SK-N-SH (cell line): ENCODE measurements at regions not wholly inside any gene's neighbourhood (a gene's known extent, or its start where the extent isn't known, plus 50 kb on each side); places are given as distances from the start of the nearest gene placed in this dataset.

Source experiments
- CTCF ChIA-PET: fragments of 300-600, 350-600 bp; formaldehyde crosslinking; extraction: SDS; loops from one replicate; lab custom pipeline; 2021; lab: Yijun Ruan, JAX
- POLR2A ChIA-PET: fragments of 350-600 bp; sonication (Branson Sonifier 250); formaldehyde crosslinking; extraction: SDS; loops from one replicate; lab custom pipeline; 2020; ENCODE audit warnings: antibody characterized with exemption, inconsistent platforms; lab: Yijun Ruan, JAX
- DNase-seq: peaks from one replicate; pipeline ENCODE4 v3.0.0; 2012
- H2AFZ ChIP-seq: fragments of 200-600 bp; sonication (generic); 2 replicates; pipeline ENCODE4 v1.8.1; 2016; ENCODE audit warnings: antibody characterized with exemption, mild to moderate bottlenecking, low read depth
- H3F3A ChIP-seq: fragments of 200-600 bp; sonication (generic); replicated peaks from 2 replicates; pipeline ENCODE3; 2016; ENCODE audit warnings: antibody characterized with exemption, mild to moderate bottlenecking; ENCODE audit not compliant: insufficient read depth
- H3K27ac ChIP-seq, 2 experiments: fragments of 200-500 bp in 1 of 2; fragments of 200-600 bp in 1 of 2; sonication (Bioruptor generic) in 1 of 2; sonication (generic), shearing (Covaris generic) in 1 of 2; 2 replicates each; pipeline versions ENCODE4 v1.5.1 to v1.6.1; 2014 to 2016; ENCODE audit warnings: low read depth in 2 of 2, inconsistent platforms in 1 of 2, low read length in 1 of 2, mild to moderate bottlenecking in 1 of 2, mixed read lengths in 1 of 2
- H3K27me3 ChIP-seq: fragments of 200-600 bp; sonication (generic), shearing (Covaris generic); 2 replicates; pipeline ENCODE4 v1.6.1; 2016; ENCODE audit warnings: mixed run types; ENCODE audit not compliant: insufficient read depth
- H3K36me3 ChIP-seq, 2 experiments: fragments of 200-500 bp in 1 of 2; fragments of 200-600 bp in 1 of 2; sonication (Bioruptor generic) in 1 of 2; sonication (generic) in 1 of 2; replicated peaks in 1 of 2; 2 replicates each; pipeline versions ENCODE3 to v1.5.1; 2014 to 2016; ENCODE audit warnings: low read length in 1 of 2, mild to moderate bottlenecking in 1 of 2; ENCODE audit not compliant: insufficient read depth in 2 of 2, control insufficient read depth in 1 of 2
- H3K4me1 ChIP-seq, 2 experiments: fragments of 200-500 bp in 1 of 2; fragments of 200-600 bp in 1 of 2; sonication (Bioruptor generic) in 1 of 2; sonication (generic), shearing (Covaris generic) in 1 of 2; 2 replicates each; pipeline versions ENCODE4 v1.5.1 to v1.6.1; 2014 to 2016; ENCODE audit warnings: low read depth in 1 of 2, low read length in 1 of 2, mixed run types in 1 of 2; ENCODE audit not compliant: insufficient read depth in 2 of 2, control insufficient read depth in 1 of 2
- H3K4me2 ChIP-seq: fragments of 200-600 bp; sonication (generic), shearing (Covaris generic); 2 replicates; pipeline ENCODE4 v1.6.1; 2017; ENCODE audit warnings: mixed run types
- H3K4me3 ChIP-seq, 2 experiments: fragments of 200-500 bp in 1 of 2; fragments of 200-600 bp in 1 of 2; sonication (Bioruptor generic) in 1 of 2; sonication (generic), shearing (Covaris generic) in 1 of 2; 2 replicates each; pipeline versions ENCODE4 v1.5.1 to v1.8.1; 2014 to 2016; ENCODE audit warnings: low read depth in 2 of 2, inconsistent platforms in 1 of 2, low read length in 1 of 2, mild to moderate bottlenecking in 1 of 2, mixed read lengths in 1 of 2, moderate library complexity in 1 of 2
- H3K79me2 ChIP-seq: fragments of 200-600 bp; sonication (generic); 2 replicates; pipeline ENCODE4 v1.8.1; 2017; ENCODE audit warnings: mild to moderate bottlenecking; ENCODE audit not compliant: insufficient read depth
- H3K9ac ChIP-seq: fragments of 200-600 bp; sonication (generic); 2 replicates; pipeline ENCODE4 v1.6.1; 2017; ENCODE audit warnings: mixed run types
- H3K9me2 ChIP-seq: fragments of 200-600 bp; sonication (generic); 2 replicates; pipeline ENCODE4 v1.6.1; 2017; ENCODE audit warnings: mixed run types
- H3K9me3 ChIP-seq: fragments of 200-600 bp; sonication (generic); 2 replicates; pipeline ENCODE4 v1.6.1; 2017; ENCODE audit warnings: mixed run types, mild to moderate bottlenecking, moderate library complexity
- H4K20me1 ChIP-seq: fragments of 200-600 bp; sonication (generic); 2 replicates; pipeline ENCODE4 v1.6.1; 2017; ENCODE audit warnings: mild to moderate bottlenecking, mixed run types; ENCODE audit not compliant: insufficient read depth
- CTCF ChIP-seq: fragments of 200-600 bp; sonication (generic); IDR thresholded peaks from 2 replicates; pipeline ENCODE4 v1.6.1; 2017; ENCODE audit warnings: antibody characterized with exemption, mild to moderate bottlenecking, moderate library complexity
- FOSL2 ChIP-seq: IDR thresholded peaks from 2 replicates; pipeline ENCODE4 v1.4.0; 2012; ENCODE audit warnings: low read depth, mild to moderate bottlenecking, moderate library complexity, borderline replicate concordance
- JUND ChIP-seq: IDR thresholded peaks from 2 replicates; pipeline ENCODE4 v1.4.0; 2012
- MEF2A ChIP-seq: IDR thresholded peaks from 2 replicates; pipeline ENCODE4 v1.4.0; 2012; ENCODE audit warnings: low read depth, borderline replicate concordance
- MXI1 ChIP-seq: IDR thresholded peaks from 2 replicates; pipeline ENCODE4 v1.6.1; 2012; ENCODE audit warnings: mild to moderate bottlenecking, low read depth, low read length, improper control_type of control experiment
- REST ChIP-seq: IDR thresholded peaks from 2 replicates; pipeline ENCODE4 v1.6.1; 2012; ENCODE audit warnings: mild to moderate bottlenecking, low read depth, low read length, moderate library complexity
- RXRA ChIP-seq: IDR thresholded peaks from 2 replicates; pipeline ENCODE4 v1.4.0; 2012; ENCODE audit warnings: low read depth, mild to moderate bottlenecking, borderline replicate concordance
- TAF1 ChIP-seq: IDR thresholded peaks from 2 replicates; pipeline ENCODE4 v1.6.1; 2012; ENCODE audit warnings: low read depth, mild to moderate bottlenecking, low read length, moderate library complexity, borderline replicate concordance
- USF1 ChIP-seq: IDR thresholded peaks from 2 replicates; pipeline ENCODE4 v1.4.0; 2012; ENCODE audit warnings: low read depth, borderline replicate concordance
- USF2 ChIP-seq: fragments of 150-350 bp; IDR thresholded peaks from 2 replicates; pipeline ENCODE4 v1.6.1; 2017; ENCODE audit warnings: antibody characterized with exemption, low read length, low read depth, borderline replicate concordance
- WGBS: methylation state at CpG from one replicate; pipeline ENCODE4 v1.1.6; 2017; ENCODE audit warnings: low lambda C conversion rate; 5-methylcytosine and 5-hydroxymethylcytosine counted together

GRCh38 chr6:4383910-4384638, 248.7 kb upstream of the ECI2 start (continued):
- TF ChIP-seq REST (no peak), MEF2A (no peak), TAF1 (no peak), MXI1 (no peak), FOSL2 (no peak), JUND (no peak), USF2 (no peak)

GRCh38 chr6:4382362-4382853, 247.0 kb upstream of the ECI2 start:
- no peaks in the 10 kb centered on the region; the same call in 1 of the 2 replicates for H3K27me3 ChIP-seq
- H3K4me3 ChIP-seq, result no peak overlapping the region
- no peaks in the 10 kb centered on the region for H3F3A ChIP-seq
- no peaks in the 10 kb centered on the region for H3K9me2 ChIP-seq
- no peaks in the 10 kb centered on the region for H3K79me2 ChIP-seq
- no peak overlapping the region for H3K9ac ChIP-seq
- no peak for DNase-seq
- TF ChIP-seq USF1 (no peak), RXRA (no peak), CTCF (no peak)
- TF ChIP-seq, all 33 proteins: peak for 0
- H3K4me2 ChIP-seq, result no peak overlapping the region
- H3K36me3 ChIP-seq, result no peaks in the 10 kb centered on the region
- ChIA-PET CTCF (no interaction called here), POLR2A (no interaction called here)
- no peaks in the 10 kb centered on the region for H4K20me1 ChIP-seq
- 28% methylated on average over 3 of the region's 3 CpGs for WGBS
- H3K9me3 ChIP-seq, result no peaks in the 10 kb centered on the region
- H3K27ac ChIP-seq, result no peak overlapping the region
- H3K4me1 ChIP-seq, result no peaks in the 10 kb centered on the region
- no peak overlapping the region for H2AFZ ChIP-seq
